ENCODE measurements at regions not wholly inside any gene's neighbourhood (a gene's known extent, or its start where the extent isn't known, plus 50 kb on each side); places are given as distances from the start of the nearest gene placed in this dataset.

DNA sequence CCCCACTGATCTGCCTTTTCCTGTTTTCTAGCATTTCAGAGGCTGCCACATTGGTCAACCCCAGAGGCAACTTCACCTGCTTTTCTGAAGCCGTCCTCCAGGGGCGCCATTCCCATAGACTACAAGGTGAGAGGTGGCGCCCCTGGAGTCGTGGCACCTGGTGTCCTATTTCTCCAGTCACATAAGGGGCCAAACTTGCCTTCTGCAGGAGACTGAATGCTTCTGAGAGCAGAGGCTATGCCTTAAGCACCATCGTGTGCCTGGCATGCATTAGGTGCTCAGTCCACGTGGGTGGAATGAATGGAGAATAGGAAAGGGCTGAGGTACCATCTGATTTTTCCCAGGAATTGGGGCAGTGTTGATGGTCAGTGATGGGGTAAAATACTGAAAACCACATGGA lies 164.8 kb downstream of the HAPSTR1 start:
- DNase-seq, result no peak

DNA sequence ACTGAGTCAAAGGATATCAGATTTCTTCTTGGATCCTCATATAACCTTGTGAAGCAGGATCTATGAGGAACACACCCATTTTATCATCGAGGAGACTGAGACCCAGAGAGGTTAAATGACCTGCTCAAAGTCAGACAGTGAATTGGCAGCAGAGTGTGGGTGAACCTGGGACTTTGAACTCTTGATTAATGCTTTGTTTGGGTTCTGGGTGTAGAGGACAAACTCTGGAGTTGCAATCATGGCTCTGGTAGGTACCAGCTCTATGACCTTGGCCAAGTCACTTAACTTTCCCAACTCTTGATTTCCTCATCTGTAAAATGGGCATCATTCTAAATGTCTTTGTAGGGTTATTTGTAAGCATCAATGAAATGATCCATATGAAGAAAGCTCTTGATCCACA lies 166.4 kb downstream of the HAPSTR1 start:
- no peak for DNase-seq

DNA sequence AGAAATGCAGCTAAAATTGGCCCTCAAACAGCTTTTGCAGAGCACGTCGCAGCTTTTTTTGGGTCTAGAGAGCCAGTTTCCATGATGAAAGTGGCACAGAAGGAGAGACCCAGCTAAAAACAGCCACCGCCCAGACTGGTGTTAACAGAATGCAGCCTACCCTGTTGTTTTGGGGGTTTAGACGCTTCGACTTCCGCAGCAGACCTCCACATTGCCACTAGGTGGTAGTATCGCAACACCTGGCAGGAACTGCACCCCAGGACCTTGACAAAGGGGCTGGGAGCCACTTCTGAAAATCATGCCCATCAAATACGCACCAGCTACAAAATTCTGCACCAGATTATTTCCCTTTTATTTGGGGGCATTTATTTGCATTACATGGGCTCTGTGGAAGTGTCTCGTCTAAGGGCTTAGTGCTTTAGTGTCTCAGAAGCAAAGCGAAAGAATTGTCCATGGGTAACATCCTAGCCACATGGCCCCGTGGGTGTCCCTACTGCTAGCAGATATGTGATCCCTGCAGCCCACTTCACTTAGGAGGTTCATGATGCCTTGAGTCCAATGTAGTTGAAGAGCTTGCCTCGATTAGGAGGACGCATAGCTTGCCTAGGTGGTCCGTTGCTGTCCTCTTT lies 167.1 kb downstream of the HAPSTR1 start:
- peak; percentile 33 for DNase-seq

DNA sequence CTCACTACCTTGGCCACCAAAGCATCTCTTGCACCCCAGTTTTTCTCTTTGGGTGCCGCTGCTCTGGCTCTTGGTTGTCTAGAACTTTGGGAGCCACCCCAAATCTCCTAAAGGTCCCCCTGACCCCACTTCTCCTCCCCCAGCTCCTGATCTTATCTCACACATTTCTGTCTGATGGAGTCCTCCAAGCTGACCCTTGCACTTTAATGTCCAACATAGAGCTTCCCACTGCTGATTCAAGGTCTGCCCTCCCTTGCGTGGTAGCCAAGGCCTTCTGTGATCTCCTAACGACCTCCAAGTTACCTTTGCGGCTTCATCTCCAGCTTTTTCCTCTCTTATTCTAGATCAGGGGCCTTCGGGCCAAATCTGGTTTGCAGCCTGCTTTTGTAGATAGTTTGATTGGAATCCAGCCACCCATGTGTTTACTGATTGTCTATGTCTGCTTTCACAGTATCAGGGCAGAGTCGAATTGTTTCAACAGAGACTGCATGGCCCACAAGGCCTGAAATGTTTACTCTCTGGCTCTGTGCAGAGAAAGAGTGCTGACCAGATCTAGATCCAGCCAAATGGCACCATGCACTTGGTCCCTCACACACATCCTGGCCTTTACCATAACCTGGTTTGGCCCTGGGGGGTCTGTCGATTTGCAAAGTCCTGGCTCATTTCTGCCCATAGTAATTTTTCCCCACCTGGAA lies 168.6 kb downstream of the HAPSTR1 start:
- DNase-seq, result peak; percentile 51

DNA sequence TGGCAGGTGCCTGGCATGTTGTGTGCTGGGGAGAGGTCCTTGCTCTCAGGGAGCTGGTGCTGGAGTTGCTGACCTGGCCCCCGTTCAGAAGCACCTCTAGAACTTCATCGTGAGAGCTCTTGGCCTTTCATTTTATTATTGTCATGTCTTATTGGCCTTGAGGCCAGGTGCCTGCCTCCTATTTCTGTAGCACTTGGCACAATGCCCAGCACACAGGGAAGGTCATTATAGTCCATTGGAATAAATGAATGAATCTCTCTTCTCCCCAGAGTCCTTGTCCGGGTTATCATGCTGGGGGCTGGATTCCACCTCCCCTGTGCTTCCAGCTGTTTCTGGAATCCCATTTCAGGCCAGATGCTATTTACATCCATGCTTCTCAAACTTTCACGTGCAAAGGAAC lies 169.2 kb downstream of the HAPSTR1 start:
- DNase-seq, result peak; percentile 91

DNA sequence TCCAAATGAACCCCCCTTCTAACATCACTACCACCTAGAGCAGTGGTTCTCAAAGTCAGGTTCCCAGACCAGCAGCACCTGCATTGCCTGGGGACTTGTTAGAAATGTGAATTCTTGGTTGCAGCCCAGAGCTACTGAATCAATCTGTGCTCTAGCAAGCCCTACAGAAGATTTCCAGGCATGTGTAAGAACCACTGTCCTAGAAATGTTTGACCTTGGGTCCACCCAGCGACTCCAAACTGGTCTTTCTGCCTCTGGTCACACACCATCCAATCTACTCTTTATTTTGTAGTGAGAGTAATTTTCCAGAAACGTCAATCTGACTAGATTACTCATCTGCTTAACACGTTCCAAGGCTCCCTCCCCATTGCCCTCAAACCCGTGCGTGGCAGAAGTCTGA lies 169.9 kb downstream of the HAPSTR1 start:
- no peak for DNase-seq

DNA sequence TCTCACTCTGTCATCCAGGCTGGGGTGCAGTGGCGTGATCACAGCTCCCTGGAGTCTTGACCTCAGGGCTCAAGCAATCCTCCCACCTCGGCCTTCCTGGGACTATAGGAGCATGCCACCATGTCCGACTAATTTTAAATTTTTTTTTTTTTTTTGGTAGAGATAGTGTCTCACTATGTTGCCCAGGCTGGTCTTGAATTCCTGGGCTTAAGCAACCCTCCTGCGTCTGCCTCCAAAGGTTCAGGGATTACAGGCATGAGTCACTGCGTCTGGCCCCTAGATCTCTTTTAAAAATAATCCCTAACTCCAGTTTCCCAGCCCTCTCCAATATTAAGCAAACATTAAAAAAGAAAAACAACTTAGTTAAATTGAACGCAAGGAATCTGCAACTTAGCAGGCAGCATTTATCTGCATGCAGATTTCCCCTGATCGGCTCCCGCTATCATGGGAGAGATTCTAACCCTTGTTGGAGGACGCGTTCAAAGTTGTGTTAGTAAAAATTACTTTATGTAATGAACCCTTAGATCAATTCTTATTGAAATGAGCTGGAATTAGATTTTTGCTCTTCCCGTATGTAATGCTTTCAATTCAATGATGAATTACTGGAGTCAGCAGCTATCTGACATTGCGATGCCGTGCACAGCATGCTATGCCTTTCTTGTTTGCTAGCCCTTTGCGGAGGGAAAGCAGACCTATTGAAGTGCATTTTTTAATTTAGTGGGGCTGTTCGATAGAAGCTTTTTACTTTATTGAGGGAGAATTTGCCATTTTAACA lies 171.7 kb downstream of the HAPSTR1 start:
- DNase-seq, result no peak

DNA sequence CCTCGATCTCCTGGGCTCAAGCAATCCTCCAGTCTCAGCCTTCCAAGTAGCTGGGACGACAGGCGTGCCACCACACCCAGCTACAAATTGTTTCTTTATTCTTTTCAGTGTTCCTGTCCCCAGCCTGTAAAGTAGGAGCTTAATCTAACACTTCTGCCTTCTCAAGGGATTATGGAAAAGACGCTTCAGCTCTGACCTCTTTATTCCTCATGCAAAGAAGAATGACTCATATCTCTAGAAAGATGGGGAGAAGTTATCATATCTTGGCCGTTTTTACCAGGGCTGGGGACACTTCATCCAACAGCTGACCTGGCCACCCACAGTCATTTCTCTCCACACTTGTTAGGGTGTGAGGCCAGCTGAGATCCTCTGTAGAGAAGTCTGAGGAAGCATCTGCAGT lies 172.6 kb downstream of the HAPSTR1 start:
- no peak for DNase-seq

DNA sequence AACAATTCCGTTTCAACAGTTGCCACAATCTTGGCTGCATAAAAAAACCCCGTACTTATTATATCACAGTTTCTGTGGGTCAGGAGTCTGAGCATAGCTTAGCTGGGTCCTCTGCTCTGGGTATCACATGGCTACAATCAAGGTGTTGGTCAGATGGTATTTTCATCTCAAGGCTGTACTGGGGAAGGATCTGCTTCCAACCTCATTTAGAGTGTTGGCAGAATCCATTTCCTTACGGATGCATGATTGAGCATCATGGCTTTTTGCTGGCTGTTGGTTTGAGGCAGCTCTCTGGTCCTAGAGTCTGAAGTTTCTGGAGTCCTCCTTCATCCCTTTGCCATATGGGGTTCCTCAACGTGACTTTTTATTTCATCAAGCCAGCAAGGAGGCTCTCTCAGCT lies 177.0 kb downstream of the HAPSTR1 start:
- no peak for DNase-seq

DNA sequence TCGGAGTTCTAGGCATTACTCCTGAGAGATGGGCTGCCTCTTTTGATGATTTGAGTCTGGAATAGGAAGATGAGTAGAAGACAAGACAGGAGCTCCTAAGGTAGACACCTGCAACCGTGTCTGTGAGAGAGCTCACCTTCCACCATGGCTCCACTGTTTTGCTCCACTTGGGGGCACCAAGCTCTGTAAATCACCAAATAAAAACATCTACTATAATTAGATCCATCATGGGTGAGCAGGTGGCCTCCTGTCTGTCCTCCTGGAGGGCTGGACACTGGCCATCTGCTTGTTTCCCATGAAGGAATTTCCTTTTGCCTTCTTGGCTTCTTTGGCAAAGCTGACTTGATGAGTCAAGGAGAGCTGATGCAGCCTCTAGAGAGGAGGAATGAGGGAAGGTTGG lies 179.0 kb downstream of the HAPSTR1 start:
- DNase-seq, result no peak

DNA sequence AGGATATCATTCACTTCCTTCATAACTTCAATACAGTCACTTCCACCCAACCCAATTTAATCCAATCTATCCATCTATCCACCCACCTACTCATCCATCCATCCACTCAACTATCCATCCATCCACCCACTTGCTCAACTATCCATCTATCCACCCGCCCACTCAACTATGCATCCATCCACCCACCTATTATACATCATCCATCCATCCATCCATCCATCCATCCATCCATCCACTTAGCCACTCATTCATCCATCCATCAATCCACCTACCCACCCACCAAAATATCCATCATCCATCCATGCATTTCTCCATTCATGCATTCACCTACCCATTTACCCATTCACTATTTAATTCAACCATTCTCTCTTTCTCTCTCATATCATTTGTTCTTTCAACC lies 179.5 kb downstream of the HAPSTR1 start:
- no peak for DNase-seq

DNA sequence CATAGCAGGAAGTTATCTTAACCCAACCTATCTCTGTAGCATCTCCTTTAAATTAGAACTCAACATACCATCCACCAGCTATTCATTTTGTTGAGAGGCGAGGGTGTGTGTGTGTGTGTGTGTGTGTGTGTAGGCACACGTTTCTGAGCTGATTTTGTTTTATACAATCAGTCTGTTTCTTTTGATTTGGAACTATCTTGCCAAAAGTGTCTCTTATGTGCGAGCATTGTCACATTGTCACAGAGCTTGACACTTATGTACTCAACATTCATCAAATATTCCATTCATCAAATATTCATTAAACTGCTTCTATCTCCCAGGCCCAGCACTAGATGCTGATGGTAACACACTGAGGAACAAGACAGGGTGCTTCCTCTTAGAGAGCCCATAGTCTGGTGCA lies 180.4 kb downstream of the HAPSTR1 start:
- no peak for DNase-seq

DNA sequence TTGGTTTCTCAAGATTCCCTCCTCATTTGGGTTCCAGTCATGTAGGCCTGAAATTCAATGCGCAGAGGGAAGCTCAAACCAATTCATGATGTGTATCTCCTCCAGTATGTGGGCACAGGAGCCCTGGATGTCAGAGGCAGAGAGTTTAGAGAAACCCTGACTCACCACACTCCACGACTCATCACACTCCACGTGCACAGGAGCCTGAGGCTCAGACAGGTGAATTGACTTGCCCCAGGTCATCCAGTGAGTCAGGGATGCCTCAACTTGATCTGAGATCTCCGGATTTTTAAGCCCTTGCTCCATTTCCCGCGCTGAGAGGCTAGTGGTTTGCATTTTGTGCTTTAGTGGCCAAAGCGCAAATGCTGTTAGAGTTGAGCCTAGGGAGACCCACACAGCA lies 183.9 kb downstream of the HAPSTR1 start:
- no peak for DNase-seq

DNA sequence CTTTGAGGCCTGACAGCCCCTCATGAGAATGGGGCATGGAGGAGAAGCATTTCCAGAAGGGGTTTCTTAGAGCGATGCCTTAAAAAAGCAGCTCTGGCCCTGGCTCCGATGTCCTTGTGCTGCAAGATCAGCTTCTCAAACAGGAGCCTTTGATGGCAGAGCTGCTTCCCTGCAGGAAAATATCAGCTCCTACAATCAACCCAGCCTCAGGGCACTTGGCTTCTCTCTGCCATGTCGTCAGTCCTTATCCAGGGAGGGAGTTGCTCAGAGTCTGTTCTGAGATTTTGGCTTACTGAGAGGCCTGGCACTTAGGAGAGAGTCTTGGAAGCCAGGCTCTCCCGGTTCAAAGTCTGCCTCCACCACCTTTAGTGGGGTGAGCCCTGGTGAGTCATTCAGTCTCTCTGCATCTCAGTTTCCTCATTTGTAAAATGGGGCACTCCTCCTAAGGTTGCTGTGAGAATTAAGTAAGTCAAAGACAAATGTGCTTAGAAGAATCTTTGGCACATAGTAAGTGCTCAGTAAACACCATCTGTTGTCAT lies 184.4 kb downstream of the HAPSTR1 start:
- no peak for DNase-seq

DNA sequence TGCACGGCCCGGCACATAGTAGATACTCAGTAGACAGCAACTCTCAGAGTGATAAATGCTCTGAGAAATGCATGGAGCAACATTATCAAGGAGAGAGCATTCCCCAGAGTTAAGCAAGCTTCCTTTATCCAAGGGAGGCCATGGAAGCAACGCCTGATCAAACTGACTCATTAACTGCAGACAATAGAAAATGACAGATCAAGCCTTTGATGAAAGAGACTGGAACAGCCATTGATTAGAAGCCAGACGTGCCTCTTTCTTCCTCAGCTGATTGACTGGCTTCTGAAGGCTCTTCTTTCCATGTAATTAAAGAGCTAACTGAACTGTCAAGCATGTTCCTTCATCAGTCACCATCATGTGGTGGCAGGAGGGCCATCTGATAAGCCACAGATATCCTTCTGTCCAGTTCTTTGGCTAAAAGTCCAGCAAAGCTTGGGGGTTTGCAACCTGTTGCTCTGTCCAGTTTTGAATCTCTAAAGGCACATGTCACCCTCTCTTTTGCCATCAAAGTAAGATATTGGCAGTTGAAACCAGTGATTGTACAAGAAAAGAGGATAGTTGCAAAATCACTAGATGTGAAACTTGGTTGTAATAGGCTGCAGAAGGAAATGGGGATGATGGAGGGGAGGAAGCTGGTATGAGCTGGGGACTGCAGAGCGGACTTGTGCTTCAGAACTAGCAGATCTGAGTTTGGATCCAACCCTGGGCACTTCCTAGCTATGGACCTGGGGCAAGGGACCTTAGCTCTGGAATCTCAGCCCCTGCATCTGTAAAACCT lies 188.0 kb downstream of the HAPSTR1 start:
- DNase-seq, result no peak

DNA sequence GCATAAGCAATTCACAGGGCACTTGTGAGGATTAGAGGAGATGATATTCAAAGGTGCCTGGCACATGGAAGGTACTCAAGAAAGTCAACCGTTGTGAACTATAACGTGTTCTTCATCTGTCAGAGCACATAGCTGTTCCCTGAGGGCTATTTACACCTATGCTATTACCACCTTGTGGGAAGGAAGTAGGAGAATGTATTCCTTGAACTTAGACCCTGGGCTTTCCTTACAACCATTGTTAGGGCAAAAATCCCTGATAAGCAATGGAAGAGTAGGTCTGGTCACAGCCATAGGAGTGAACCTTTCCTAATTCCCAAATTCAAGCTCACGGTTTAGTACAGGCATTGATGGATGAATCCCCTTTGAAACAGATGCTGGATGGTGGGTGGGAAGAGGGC lies 188.6 kb downstream of the HAPSTR1 start:
- DNase-seq, result no peak

DNA sequence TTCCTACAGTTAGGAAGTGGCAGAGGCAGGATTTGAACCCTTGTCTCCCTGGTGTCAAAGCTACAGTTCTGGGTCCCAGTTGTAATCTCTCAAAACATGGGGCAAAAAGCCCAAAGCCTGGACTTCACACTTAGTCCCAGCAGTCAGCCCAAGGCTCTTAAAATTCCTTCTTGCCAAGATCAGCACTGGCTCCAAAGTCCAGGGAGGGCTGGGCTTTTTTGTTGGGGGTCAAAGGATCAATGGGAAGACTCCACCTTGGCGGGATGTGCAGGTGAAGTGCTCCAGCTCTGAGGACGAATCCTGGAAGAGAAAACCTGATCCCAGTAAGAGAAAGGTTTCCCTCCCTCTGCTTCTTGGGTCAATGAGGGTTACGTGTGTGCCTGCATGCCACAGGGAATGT lies 195.5 kb downstream of the HAPSTR1 start:
- no peak for DNase-seq

DNA sequence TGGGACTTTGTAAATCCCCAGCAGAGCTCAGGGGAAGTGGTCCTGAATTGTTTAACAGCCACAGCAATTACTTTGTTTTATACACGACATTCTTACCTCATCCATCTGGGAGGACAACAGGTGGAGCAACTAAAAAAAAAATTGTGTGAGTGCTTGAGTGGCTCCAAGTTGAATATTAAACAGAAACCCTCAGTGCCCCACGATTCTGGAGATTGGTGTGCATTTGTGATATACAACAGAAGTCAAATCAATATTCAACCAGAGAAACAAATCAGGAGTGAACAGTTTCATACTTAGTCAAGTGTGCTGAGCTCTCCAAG lies 204.8 kb downstream of the HAPSTR1 start:
- DNase-seq, result no peak

DNA sequence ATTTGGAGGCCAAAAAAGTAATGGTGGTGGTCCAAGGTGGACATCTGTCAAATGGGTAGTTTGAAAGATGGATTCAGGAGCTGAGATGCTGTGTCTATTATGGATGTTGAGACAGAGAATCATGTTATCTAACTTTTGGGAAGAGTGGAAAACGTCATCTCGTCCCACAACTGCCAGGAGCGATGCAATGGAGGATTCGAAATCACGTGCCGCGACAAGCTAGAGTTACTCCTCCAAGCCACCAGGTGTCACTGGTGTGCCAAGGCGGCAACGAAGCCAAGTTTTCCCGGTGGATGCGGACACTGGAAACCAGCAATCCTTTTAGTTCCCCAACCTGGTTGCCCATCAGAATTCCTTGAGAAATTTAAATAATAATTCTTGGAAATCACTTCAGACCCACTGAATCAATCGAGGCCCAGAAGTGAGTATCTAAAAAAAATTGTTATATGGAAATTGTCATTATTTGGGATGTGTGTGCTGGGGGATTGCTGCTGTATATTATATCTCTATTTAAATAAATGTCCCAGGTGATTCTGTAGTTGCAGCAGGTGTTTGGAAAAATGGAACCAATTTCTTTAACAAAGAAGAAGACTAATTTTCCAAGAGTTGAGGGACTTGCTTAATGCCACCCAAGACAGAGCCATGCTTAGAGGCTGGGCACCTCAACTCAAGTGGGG lies 206.1 kb downstream of the HAPSTR1 start:
- no peak for DNase-seq

DNA sequence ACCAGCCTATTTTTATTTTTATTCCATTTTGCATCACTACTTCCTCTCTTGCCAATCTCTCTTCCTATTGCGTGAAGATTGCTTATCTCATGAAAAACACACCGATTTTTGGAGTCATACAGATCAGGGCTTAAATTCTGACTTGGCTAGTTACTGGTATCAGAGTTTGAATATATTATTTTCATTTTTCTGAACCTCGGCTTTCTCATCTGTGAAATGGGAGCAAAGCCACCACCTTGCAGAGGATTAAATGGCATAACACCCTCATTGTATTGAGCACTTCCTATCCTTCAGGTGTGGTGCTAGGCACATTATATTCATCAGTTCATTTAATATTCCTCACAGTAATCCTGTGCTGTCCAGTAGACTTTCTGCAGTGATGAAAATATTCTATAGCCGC lies 208.8 kb downstream of the HAPSTR1 start:
- no peak for DNase-seq

DNA sequence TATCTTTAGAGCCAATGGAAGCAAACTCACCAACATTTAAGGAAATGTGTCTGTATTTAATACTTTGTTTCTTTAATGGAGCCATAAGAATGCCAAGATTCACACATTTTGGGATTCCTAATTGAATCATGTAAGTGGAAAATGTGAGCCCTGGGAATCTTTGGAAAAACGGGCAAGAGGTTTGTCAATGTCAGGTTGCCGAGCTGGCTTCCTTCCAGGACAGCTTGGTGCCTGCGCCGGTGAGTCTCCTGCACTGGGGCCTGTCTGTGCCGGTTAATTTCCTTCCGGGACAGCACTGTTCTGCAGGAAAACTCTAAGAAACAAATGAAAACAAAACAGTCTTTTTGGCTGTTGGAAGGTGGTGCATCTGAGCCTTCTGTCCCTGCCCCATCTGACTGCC lies 210.6 kb downstream of the HAPSTR1 start:
- no peak for DNase-seq

DNA sequence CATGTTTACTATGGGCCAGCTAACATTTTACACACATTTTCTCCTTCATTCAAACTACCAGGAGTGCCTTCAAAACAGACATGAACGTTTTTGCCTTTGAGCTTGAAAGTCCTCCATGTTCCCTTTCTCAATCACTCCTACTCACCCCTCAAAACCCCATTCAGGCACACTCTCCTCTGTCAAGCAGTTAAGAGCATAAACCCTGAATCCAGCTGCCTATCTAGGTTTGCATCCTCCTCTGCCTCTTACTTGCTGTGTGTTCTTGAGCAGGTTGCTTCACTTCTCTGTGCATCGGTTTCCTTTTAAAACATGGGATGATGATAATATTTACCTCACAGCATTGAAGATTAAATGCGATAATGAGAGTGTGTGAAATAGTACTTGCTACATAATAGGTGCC lies 215.3 kb downstream of the HAPSTR1 start:
- DNase-seq, result no peak

DNA sequence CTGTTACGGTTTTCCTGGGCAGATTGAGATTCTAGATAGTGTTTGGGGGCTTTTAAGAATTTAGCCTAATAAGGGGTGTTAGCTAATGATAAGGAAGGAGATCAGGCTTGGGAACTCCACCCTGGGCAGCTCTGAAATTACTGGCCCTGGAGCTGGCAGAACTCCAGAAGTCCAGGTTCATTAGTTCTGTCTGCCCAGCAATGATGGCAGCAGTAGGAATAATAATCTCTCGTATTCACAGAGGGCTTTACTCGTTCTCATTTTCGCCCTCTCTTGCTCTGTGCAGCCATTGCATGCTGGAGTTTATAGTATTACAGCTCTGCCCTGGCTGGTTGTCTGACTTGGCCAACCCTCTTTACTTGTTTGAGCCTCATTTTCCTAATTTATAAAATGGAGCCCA lies 216.0 kb downstream of the HAPSTR1 start:
- no peak for DNase-seq

Measured in DMS153 (cell line).